GM21529 (cell line): ENCODE measurements at regions not wholly inside any gene's neighbourhood (a gene's known extent, or its start where the extent isn't known, plus 50 kb on each side); places are given as distances from the start of the nearest gene placed in this dataset.

Source experiments
- ATAC-seq: cut with Tn5 transposase; IDR thresholded peaks from one replicate; pipeline ENCODE4 v1.9.1; 2021; ENCODE audit not compliant: unreplicated experiment

DNA sequence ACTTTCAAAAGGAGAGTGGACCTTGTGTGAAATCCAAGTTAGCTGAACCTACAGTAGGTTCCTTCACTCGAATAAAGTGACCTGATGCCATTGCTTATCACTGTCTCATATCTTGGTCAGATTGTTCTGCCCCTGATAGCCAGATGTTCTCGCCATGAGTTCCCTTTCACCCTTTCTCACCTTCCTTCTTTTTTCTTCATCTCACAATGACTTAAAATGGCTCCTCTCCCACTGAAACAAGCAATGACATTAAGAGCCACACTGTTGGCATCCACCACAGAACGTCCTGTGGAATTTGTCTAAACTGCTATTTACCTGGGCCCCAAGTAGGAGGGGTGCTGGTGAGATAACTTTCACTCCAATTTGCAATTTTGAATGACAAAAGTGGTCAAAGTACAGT lies 227.6 kb upstream of the PPP1R2C start:
- ATAC-seq, result no peak

DNA sequence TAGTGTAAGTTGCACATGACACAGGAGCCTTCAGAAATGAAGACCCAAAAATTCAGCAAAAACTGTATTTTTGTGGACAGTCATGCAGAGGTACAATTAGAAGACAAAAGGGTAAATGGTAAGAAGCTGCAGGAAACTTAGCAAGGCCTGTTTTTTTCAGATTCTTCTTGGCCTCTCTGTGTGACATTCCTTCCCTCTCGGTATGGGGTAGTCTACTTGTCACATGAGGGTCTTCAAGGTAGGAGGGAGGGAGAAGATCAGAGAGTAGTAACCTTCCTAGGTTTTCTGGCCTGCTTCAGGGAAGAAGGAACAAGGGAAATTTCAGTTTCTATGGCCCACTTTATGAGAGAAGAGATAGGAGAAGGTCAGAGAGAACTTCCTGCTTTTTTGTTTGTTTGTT lies 230.4 kb upstream of the PPP1R2C start:
- no peak for ATAC-seq

DNA sequence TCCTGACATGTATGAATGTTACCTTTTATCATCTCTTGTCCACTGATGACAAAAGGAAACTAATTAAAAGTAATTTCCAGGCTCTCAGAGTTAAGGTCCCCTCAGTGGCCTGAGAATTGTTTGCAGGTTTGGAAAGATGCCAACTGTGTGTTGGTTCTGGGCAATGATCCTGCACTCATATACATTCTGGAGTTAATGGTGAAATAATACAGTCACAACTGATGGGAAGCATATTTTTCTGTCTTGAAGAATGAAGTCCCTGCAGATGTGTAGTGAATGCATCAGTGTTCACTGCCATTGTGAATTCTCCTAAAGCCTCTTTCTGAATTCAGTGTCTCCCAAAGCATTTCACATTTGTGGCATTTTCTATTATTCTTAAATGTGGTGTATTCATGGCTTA lies 238.1 kb upstream of the PPP1R2C start:
- no peak for ATAC-seq

DNA sequence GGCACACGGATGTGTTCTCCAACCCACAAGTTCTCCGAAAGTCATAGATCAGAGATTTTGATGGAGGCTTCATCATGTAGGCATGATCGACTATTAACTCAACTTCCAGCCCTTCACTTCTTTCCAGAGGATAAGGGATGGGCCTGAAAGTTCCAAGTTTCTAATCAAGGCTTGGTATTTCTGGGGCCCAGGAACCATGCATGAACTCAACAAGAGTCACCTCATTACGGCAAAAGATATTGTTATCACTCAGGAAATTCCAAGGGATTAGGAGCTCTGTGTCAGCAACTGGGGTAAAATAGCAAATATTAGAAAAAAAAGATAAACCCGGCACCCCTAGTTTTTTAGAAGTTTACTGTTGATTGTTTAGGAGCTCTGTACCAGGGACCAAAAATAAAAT lies 240.1 kb upstream of the PPP1R2C start:
- no peak for ATAC-seq

DNA sequence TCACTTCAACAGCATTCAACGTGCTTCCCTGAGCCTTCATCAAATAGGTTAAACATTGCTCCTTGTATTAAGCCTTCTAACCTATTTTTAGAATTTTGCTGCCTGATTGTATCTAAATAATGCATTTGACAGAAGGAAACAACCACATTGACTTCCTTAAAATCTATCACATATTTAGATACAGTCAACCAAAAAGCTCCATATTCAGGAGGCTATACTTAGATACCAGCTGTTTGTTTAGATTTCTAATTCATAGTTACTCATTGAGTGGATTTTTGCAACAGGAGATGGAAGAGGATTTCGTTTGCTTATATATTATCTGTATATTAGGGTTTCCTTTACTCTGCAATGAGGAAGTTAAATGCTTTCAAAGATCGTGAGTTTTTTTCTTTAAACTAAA lies 241.1 kb upstream of the PPP1R2C start:
- no peak for ATAC-seq

DNA sequence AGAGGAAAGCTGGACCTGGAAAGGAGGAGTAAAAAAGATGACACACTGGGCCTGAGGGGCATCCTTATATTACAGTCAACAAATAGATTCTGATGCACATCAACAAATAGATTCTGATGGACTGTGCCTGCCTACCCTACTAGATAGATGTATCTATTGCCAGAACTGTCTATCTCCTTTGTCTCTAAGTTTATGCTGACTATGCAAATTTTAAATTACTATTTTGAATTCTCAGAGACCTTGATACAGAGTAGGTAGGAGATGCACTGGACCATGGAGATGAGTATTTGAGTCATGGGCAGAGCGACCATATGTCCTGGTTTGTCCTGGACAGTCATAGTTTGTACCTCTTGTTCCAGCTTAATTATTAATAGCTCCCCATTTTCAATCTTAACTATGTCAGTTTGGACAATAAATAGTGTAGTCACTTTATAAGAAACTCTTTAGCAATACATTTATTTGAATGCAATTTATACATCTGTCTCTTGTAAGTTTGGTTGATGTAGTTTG lies 247.9 kb upstream of the PPP1R2C start:
- ATAC-seq, result no peak

DNA sequence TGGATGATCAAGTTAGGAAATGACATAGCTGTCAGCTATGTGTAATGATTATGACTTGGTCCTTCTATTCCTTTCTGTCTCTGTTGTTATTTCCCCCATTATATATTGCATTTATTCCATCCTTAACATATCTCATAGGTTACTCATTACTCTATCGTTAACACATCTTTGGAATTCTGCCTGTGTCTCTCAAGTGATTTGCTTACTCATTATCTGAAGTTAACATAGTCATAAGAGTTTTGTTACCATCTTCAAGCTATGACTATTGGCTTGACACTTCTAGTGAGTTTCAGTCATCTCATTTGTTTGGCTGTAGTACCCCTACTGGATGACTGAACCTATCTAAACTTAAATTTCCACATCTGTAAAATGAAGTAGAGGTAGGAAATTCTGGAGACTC lies 286.1 kb upstream of the PPP1R2C start:
- ATAC-seq, result no peak

DNA sequence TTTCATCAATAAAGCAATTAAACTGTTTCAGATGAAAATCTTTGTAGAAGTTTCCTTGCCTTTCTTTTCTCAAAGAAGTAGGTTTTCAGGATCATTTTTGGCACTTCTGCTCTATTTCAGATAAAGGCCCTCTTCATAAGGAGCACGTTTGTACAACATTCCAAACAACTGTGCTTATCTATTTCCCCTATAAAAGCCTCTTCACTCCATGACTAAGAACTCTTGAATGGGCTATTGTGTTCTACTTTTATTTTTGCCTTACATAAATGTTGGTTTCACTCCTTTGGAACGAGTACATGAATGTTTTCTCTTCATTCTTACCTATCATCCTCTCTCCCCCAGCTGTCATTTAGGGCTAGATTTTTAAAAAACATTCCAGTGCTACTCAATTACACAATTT lies 288.0 kb upstream of the PPP1R2C start:
- ATAC-seq, result no peak

DNA sequence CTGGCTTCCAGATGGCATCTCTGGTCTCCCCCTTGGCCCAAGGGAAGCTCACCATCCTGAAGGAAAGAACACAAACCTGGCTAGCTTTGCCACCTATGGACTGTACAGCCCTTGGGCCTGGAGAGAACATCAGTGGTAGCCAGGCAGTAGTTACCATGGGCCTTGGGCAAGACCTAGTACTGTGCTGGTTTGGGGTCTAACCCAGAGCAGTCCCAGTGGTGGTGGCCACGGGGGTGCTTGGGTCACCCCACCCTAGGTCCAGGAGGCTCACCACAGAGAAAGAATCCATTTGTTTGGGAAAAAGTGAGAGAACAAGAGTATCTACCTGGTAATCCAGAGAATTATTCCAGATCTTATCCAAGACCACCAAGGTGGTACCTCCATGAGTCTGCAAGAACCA lies 290.7 kb upstream of the PPP1R2C start:
- no peak for ATAC-seq

DNA sequence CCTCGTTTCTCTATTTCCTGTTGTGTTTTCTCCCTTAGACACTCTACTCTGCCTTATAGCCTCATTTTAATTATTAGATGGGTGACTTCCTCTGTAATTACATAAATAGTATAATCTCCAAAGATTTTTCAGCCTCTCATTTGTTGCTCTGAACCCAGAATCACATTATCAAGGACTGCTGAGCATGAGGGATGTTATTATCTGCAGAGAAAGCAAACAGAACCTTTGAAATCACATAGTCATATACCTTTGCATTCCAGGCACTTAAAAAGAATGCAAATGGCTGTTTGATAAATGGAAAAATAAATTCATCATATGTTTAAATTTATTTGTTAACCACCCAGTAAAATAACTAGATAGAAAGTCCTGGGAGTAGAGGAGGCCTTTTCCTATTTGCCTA lies 305.1 kb upstream of the PPP1R2C start:
- ATAC-seq, result no peak

DNA sequence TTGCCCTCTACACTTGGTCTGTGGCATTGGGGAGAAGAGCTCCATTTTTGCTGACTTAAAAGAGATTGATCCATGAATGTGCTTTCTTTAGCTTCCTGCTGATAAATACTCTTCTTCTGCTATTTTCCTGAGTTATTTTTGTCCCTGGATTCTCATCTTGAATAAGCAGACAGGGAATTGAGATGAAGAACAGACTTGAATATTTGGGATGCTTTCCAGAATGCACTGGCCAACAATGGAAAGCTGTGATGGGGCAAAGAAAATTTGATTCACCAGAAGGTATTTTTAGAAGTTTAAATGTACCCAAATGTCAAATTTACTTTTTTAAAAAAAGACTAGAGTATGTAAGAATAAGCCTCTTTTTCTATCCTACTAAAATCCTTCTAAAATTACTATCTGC lies 309.9 kb upstream of the PPP1R2C start:
- ATAC-seq, result no peak

DNA sequence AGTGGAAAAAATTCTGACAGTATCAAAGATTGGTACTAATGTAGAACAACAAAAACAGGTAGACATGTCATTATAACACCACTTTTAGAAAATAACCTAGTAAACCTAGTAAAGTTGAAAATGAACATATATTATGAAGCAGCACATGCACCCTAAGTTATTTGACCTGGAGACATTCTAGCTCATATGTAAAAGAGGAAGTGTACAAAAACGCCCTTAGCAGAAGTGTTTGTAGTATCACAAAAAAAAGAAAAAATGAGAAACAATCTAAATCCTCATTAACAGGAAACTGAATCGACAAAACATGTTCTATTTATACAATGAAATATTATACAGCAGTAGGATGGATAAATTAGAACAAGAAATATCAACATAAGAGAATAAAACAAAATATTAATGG lies 318.9 kb upstream of the PPP1R2C start:
- ATAC-seq, result no peak

DNA sequence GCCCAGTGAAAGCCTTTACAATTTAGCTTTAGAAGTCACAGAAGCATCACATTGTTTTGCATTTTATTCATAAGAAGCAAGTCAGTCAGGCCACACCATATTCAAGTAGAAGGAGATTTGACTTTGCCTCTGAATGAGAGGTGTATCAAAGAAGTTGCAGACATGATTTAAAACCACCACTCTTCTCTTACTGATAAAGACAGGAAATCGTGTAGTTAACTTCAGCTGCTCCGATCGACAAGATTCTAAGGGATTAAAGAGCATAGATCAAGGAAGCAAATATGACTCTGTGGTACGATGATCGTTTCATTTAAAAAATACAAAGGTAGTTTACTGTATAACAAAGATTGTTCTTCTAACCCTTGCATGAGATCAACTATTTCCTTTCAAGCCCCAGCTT lies 328.0 kb upstream of the PPP1R2C start:
- no peak for ATAC-seq

DNA sequence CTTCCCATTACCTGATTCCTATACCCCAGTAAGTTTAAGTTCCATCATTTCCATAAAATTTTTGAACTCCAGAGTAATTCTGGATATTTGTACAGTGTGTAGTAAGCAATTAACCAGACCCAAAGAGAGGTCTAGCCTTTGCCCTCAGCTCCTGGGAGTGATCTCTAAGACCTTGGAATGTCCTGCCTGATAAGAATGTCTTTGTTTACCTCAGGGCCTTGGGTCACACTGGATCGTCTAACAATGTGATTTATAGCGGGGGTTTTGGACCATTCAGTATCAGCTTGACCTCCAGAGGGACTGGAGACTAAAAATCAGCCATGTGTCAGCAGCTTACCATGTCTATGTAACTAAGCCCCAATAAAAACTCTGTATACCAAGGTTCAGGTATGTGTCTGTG lies 330.9 kb upstream of the PPP1R2C start:
- no peak for ATAC-seq

DNA sequence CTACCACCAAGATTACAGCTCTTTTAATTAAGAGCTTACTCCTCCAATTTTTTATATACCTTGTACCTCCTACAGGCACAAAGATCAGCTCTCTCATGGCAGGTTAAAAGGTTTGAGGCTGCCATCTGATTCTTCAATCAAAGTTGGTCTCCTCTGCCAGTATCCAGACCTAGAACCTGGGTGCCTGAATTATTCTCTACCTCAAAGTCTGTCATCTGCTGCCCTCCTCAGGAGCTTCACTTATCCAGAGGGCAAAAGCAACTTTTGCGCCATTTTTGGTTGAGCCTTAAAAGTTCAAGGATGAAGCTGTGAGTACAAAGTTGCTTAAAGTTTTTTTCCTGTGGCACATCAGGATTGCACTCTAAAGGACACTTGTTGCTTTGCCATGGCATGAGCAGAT lies 343.7 kb upstream of the PPP1R2C start:
- no peak for ATAC-seq

DNA sequence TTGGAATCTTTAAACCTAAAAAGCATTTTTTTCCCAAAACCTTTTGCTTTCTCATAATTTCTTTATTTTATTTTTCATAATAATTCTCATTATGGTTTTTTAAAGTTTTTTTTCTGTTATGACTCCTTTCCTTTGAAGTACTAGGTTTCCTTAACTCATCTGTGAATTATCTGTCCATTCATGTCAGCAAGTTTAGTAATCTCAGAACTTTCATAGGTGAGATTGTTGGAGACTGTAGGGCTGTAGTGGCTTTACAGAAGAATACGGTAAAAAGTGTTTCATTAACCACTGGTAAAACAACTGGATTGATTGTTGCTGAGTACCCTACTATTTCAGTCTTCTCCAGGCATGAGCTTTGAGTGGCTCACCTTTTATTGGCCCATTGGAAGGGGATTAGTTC lies 361.7 kb upstream of the PPP1R2C start:
- ATAC-seq, result no peak

DNA sequence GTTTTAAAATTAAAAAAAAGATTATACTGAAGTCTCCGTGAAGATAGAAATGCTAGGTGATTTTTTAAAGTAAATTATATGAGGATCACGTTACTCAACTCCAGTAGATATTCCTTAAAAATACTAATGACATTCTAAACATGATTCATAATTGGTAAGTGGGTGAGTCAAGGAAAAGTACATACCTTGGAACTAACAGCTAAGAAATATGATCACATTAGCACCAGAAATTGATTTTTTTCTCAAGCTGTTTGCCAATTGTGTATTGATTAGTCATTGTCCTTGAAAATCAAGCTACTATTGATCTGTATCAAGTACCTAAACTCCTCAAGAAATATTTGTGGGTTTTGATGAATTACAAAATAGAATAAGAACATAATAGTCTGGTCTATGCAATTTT lies 362.6 kb upstream of the PPP1R2C start:
- no peak for ATAC-seq

DNA sequence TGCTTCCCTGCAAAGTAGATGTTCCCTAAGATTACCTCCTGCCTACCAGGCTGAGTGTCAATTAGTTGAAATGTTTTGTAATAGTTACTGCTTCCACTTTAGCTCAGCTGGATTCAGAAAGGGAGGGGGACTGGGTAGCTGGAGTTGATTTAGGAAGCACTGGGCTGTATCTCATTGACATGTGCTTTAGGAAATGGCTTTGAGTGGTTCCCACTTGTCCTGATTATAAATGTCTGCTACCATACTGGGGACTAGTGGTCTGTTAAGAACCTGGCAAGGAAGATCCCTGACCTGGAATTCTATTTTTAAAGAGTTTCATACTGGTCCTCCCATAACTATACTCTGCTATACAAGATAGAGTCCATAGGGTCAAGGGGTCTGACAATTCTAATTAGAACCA lies 363.9 kb upstream of the PPP1R2C start:
- ATAC-seq, result no peak

DNA sequence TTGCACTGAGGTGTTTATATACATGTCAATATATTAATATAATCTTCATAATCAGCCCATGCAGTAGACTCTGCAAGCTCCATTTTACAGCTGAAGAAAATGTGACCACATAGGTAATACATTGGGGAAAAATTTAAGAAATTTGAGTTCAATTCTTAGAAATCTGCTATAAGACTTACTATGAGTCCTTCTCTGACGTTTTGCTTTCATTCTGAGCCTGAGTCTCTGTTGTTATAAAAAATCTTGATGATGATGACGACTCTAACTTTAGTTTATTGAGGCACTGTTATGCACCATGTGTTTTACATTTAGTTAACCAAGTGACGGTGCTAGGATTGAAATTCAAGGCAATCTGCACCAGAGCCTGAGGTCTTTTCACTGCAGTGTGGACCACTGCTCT lies 370.3 kb upstream of the PPP1R2C start:
- no peak for ATAC-seq

DNA sequence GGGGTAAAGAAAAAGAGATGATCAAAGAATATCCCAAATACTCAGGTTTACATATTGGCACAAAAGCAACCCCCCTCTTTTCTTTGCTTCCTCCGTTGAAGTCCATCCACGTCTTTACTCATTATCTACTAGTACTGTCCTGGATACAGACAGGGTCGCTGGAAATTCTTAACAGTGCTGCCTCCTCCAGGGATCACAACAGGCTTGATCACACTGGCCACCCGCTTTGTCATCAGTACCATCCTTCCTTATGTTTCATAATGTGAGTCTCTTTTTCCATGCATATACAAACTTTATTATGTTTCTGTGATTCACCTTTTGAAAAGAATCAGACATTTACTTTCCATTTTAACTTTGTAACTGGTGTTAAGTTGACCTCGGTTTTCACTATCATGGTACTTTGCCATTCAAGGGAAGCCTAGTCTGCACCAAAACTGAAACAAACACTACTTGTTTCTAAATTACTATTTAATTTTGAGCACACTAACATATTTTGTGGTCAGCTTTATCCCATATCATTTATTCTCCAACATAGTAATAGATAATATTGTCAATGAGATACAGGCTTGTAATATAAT lies 387.5 kb upstream of the PPP1R2C start:
- ATAC-seq, result no peak

DNA sequence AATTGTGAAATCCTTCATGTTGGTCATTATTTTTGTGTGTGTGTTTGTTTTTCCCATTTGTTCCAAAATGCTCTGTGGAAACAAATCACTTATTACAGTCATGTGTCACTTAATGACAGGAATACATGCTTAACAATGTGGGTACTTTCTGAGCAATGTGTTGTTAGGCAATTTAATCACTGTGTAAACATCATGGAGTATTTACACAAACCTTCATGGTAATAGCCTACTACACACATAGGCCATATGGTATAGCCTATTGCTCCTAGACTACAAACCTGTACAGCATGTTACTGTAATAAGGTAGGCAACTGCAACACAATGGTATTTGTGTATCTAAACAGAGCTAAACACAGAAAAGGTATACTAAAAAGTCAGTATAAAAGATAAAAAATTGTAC lies 388.9 kb upstream of the PPP1R2C start:
- ATAC-seq, result no peak

DNA sequence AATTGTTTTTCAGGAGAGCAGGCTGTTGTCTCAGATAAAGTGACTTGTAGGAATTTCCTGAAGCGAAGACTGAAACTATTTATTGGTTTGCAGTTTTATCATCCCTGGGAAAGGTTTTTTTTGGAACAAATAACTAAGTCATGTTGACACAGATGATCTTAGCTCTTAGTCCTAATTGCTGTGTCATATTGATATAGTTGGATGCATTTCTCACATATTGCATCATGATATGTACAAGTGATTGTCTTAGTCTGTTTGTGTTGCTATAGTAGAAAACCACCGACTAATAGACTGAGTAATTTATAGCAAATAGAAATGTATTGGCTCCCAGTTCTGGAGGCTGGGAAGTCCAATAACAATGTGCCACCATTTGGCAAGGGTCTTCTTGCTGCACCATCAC lies 397.5 kb upstream of the PPP1R2C start:
- ATAC-seq, result no peak

DNA sequence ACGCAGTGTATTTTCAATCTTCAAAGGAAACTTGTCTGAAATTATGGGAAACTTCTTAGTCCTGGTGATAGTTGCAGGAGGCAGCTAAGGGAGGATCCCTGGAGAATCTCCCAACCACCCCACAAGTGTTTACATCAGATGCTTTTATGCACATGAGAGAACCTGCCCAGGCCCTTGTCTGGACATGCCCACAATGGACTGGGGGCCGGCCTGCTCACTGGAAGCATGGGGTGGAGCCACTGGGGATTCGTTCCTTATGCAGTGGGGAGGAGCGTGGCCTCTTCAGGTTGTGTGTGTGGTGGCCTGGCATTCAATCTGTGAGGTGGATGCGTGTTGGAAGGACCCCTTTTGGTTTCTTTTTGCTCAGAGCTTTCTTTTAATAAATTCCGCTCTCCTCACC lies 398.7 kb upstream of the PPP1R2C start:
- no peak for ATAC-seq

DNA sequence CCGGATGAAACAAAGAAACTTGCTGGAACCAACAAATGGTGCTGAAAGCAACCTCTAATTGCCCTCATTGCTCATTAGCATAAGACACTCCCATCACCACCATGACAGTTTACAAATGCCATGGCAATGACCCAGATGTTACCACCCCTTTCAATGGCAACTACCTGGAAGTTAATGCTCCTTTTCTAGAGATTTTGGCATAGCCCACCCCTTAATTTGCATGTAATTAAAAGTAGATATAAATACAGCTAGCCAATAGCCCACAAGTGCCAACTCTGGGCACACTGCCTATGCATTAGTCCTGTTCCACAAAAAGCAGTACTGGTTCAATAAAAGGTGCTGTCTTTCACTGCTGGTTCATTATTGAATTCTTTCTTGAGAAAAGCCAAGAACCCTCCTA lies 410.3 kb upstream of the PPP1R2C start:
- ATAC-seq, result no peak
